ENCODE measurements at regions not wholly inside any gene's neighbourhood (a gene's known extent, or its start where the extent isn't known, plus 50 kb on each side); places are given as distances from the start of the nearest gene placed in this dataset.

DNA sequence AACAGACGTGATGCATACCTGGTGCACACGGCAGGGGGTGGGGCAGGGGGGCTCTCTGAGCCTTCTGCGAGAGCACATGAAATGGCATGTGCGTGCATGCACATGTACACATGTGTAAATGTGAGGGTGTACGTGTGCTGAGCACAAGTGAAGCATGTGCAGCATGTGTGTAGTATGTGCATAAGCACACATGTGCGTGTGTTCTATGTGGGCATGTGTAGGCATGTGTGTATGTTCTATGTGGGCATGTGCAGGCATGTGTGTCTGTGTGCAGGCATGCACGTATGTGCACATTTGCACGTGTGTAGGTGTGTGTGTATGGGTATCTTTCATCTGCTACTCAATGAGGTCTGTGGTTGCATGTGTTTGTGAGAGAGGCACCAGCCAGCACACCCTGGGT lies 371.2 kb downstream of the CTTN start:
- Histone ChIP-seq H3K4me3 (ENCODE audit: low read length in 3 of 3) (no peak overlapping the region), H3K36me3 (ENCODE audit: control insufficient read depth in 3 of 3, insufficient read depth in 3 of 3, low read length in 3 of 3) (no peaks in the 10 kb centered on the region), H3K9me3 (ENCODE audit: control insufficient read depth in 3 of 3, low read length in 3 of 3) (peaks cover 0 to 5% (median 2%) of the 10 kb centered on the region in 3 donors), H3K9ac (ENCODE audit: low read depth in 1 of 3, low read length in 3 of 3) (no peak overlapping the region), H3K4me1 (ENCODE audit: control insufficient read depth in 3 of 3, insufficient read depth in 3 of 3, low read length in 3 of 3) (peaks cover 0 to 6% (median 0%) of the 10 kb centered on the region in 3 donors), H3K27me3 (ENCODE audit: control insufficient read depth in 3 of 3, insufficient read depth in 3 of 3, low read length in 3 of 3) (peaks cover 0 to 9% (median 8%) of the 10 kb centered on the region in 3 donors), H3K27ac (ENCODE audit: low read depth, low read length) (no peak overlapping the region)

DNA sequence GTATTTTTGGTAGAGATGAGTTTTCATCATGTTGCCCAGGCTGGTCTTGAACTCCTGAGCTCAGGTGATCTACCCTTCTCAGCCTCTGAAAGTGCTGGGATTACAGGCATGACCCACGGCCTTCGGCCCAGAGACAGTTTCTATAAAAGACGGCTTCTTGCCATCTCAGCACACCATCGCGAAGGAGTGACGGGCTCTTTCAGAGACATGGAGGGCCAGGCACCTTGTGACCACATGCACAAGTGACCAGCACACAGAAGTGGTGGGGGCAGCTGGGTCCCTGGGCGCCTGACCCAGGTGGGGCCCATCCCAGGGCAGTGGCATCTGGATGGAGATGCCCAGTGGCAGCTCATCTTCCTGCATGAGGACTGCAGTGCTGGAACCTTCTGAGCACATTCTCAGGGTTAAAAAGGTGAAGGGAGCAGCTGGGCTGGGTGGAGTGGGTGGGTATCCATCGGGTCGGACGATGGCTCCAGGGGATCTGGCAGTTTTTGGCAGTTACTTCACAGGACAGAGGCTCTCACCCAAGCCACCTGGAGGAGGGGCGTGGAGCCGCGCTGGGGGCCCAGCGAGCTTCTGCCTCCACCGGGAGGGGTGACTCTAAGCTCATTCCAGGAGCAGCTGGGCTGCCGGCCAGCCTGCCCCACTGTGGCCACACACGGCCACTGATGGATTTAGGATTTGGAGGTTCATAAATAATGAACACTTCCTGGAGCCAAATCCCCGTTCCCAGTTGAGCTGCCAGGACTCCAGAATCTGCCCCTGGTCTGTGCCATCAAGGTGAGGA lies 373.0 kb downstream of the CTTN start:
- no peaks in the 10 kb centered on the region for H3K36me3 ChIP-seq (ENCODE audit: control insufficient read depth in 3 of 3, insufficient read depth in 3 of 3, low read length in 3 of 3)
- no peak overlapping the region for H3K4me3 ChIP-seq (ENCODE audit: low read length in 3 of 3)
- H3K9me3 ChIP-seq (ENCODE audit: control insufficient read depth in 3 of 3, low read length in 3 of 3), result peaks cover 0 to 5% (median 2%) of the 10 kb centered on the region in 3 donors
- peaks cover 0 to 8% (median 5%) of the 10 kb centered on the region in 3 donors for H3K27me3 ChIP-seq (ENCODE audit: control insufficient read depth in 3 of 3, insufficient read depth in 3 of 3, low read length in 3 of 3)
- H3K27ac ChIP-seq (ENCODE audit: low read depth, low read length), result no peak overlapping the region
- H3K9ac ChIP-seq (ENCODE audit: low read depth in 1 of 3, low read length in 3 of 3), result no peak overlapping the region
- H3K4me1 ChIP-seq (ENCODE audit: control insufficient read depth in 3 of 3, insufficient read depth in 3 of 3, low read length in 3 of 3), result no peaks in the 10 kb centered on the region

DNA sequence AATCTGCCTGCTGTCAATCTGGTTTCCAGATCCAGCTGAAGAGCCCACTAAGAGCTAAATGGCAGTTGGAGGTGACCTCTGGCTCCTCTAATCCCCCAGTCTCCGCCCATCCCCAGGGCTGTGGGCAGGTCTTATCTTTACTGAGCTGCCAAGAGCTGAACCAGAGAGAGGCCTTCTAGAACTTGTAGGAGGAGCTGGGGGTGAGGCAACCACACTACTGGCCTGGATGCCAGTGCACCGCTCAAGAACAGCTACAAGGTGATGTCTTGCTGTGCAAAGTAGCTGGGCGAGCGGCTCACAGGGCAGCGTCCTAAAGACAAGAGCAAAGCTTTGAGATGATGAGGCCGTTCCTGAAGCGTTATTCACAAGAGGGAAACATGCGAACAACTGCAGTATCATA lies 374.6 kb downstream of the CTTN start:
- H3K36me3 ChIP-seq (ENCODE audit: control insufficient read depth in 3 of 3, insufficient read depth in 3 of 3, low read length in 3 of 3), result no peaks in the 10 kb centered on the region
- no peak overlapping the region for H3K4me3 ChIP-seq (ENCODE audit: low read length in 3 of 3)
- no peak overlapping the region for H3K9ac ChIP-seq (ENCODE audit: low read depth in 1 of 3, low read length in 3 of 3)
- H3K9me3 ChIP-seq (ENCODE audit: control insufficient read depth in 3 of 3, low read length in 3 of 3), result peaks cover 0 to 5% (median 2%) of the 10 kb centered on the region in 3 donors
- H3K27ac ChIP-seq (ENCODE audit: low read depth, low read length), result no peak overlapping the region
- H3K4me1 ChIP-seq (ENCODE audit: control insufficient read depth in 3 of 3, insufficient read depth in 3 of 3, low read length in 3 of 3), result no peaks in the 10 kb centered on the region
- peaks cover 0 to 5% (median 5%) of the 10 kb centered on the region in 3 donors for H3K27me3 ChIP-seq (ENCODE audit: control insufficient read depth in 3 of 3, insufficient read depth in 3 of 3, low read length in 3 of 3)

DNA sequence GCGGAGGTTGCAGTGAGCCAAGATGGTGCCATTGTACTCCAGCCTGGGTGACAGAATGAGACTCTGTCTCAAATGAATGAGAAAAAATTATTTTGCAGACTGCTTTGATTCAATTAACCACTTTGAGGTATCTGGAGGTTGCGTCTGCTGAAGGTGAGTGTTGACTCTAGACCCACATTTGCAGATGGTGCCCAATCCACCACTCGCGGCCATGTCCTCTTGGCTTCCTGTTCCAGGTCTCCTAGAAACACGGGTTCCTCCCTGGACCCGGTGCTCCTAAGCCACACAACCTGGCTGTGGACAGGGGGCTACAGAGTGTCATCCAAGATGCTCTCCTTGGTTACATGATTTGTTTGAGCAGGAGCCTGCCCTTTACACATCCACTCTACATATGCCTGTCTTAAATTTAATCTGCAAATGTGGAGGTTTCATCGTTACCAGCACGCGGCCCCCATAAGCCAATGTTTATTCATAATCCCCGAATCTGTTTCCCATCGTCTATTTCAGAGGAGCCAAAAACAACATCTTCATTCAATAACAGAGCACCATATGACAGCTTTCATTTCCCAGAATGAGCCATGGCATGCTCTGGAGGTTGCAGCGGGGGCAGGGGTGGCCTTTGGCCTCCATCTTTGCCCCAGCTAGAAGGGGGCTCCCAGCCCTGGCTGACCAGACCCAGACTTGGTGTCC lies 377.2 kb downstream of the CTTN start:
- Histone ChIP-seq H3K4me1 (ENCODE audit: control insufficient read depth in 3 of 3, insufficient read depth in 3 of 3, low read length in 3 of 3) (no peaks in the 10 kb centered on the region), H3K9ac (ENCODE audit: low read depth in 1 of 3, low read length in 3 of 3) (no peak overlapping the region), H3K27me3 (ENCODE audit: control insufficient read depth in 3 of 3, insufficient read depth in 3 of 3, low read length in 3 of 3) (peaks cover 0 to 3% (median 2%) of the 10 kb centered on the region in 3 donors), H3K4me3 (ENCODE audit: low read length in 3 of 3) (no peak overlapping the region), H3K36me3 (ENCODE audit: control insufficient read depth in 3 of 3, insufficient read depth in 3 of 3, low read length in 3 of 3) (no peaks in the 10 kb centered on the region), H3K27ac (ENCODE audit: low read depth, low read length) (no peak overlapping the region), H3K9me3 (ENCODE audit: control insufficient read depth in 3 of 3, low read length in 3 of 3) (peaks cover 0 to 5% (median 2%) of the 10 kb centered on the region in 3 donors)

DNA sequence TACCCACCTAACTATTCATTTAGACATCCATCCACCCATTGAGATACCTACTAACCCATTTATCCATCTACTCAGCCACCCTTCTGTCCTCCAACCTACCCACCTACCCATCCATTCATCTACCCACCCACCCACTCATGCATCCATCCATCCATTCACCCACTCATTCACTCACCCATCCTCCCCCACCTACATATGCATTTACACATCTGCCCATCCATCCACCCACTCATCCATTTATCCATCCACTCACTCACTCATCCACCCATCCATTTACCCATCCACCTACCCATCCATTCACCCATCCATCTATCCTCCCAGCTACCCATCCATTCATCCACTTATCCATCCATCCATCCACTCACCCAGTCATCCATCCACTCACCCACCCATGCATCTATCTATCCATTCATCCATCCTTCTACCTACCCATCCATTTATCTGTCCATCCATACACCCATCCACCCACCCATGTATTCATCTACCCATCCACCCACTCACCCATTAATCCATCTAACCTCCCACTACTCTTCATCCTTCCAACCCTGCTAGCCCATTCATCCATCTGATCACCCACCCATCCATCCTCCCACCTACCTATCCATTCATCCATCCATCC lies 378.7 kb downstream of the CTTN start:
- Histone ChIP-seq H3K4me1 (ENCODE audit: control insufficient read depth in 3 of 3, insufficient read depth in 3 of 3, low read length in 3 of 3) (no peaks in the 10 kb centered on the region), H3K9me3 (ENCODE audit: control insufficient read depth in 3 of 3, low read length in 3 of 3) (peaks cover 0 to 5% (median 2%) of the 10 kb centered on the region in 3 donors), H3K27me3 (ENCODE audit: control insufficient read depth in 3 of 3, insufficient read depth in 3 of 3, low read length in 3 of 3) (no peaks in the 10 kb centered on the region), H3K27ac (ENCODE audit: low read depth, low read length) (no peak overlapping the region), H3K9ac (ENCODE audit: low read depth in 1 of 3, low read length in 3 of 3) (no peak overlapping the region), H3K4me3 (ENCODE audit: low read length in 3 of 3) (no peak overlapping the region), H3K36me3 (ENCODE audit: control insufficient read depth in 3 of 3, insufficient read depth in 3 of 3, low read length in 3 of 3) (no peaks in the 10 kb centered on the region)

DNA sequence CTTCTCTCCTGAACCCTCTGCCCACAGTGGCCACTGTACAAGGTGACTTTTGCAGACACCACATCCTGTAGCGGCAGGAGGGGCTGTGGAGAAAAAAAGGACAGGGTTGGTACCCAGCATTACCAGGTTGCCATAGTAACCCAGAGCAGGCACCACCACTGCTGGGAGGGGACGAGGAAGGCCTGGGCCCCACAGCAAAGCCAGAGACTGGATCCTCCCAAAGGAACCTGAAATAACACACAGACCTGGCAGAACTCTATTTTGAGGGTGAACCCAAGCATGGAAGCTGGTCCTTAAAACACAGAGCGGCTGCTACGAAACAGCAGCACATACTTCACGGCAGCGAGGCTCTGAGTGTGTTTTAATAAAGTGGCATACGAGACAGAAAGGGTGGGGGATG lies 380.6 kb downstream of the CTTN start:
- Histone ChIP-seq H3K27ac (ENCODE audit: low read depth, low read length) (no peak overlapping the region), H3K27me3 (ENCODE audit: control insufficient read depth in 3 of 3, insufficient read depth in 3 of 3, low read length in 3 of 3) (no peaks in the 10 kb centered on the region), H3K9me3 (ENCODE audit: control insufficient read depth in 3 of 3, low read length in 3 of 3) (peaks cover 0 to 2% (median 0%) of the 10 kb centered on the region in 3 donors), H3K4me3 (ENCODE audit: low read length in 3 of 3) (no peak overlapping the region), H3K4me1 (ENCODE audit: control insufficient read depth in 3 of 3, insufficient read depth in 3 of 3, low read length in 3 of 3) (peaks cover 0 to 9% (median 5%) of the 10 kb centered on the region in 3 donors), H3K36me3 (ENCODE audit: control insufficient read depth in 3 of 3, insufficient read depth in 3 of 3, low read length in 3 of 3) (no peaks in the 10 kb centered on the region), H3K9ac (ENCODE audit: low read depth in 1 of 3, low read length in 3 of 3) (no peak overlapping the region)

DNA sequence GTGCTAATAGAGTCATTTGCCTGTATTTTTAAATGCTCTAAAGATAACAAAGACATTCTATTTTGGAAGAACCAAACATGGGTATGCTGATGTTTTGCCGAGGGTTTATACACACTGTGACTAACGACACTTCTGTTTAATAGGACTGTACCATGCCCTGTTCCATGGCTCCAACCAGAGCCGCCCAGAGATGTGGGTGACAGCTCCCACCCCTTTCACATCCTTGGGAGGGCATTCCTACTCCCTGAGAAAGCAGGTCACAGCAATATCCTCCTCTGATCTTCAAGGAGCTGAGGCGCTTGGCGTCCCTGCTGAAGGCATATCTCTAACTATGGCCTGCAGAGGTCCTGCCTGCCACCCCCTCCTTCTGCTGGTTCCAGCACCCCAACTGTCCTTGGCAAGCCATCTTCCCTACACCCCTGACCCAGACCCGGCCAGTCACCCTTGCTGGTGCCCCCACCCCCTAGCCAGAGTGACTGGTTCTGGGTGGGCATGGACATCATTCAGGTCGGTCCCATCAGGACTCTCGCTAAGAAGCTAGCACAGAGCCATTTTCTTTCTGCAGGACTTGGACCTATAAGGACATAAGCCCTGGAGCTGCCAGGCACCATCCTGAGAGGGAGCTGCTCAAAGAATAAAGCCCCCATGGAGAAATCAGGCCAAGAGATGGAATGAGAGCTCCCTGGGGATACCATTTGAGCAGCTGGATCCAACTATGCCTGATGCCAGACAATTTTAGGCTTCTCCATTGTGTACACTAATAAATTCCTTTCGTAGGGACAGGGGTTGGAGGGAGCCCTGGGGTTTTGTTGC lies 381.3 kb downstream of the CTTN start:
- H3K27ac ChIP-seq (ENCODE audit: low read depth, low read length), result no peak overlapping the region
- H3K27me3 ChIP-seq (ENCODE audit: control insufficient read depth in 3 of 3, insufficient read depth in 3 of 3, low read length in 3 of 3), result no peaks in the 10 kb centered on the region
- peaks cover 0 to 9% (median 5%) of the 10 kb centered on the region in 3 donors for H3K4me1 ChIP-seq (ENCODE audit: control insufficient read depth in 3 of 3, insufficient read depth in 3 of 3, low read length in 3 of 3)
- no peaks in the 10 kb centered on the region for H3K36me3 ChIP-seq (ENCODE audit: control insufficient read depth in 3 of 3, insufficient read depth in 3 of 3, low read length in 3 of 3)
- no peak overlapping the region for H3K4me3 ChIP-seq (ENCODE audit: low read length in 3 of 3)
- no peak overlapping the region for H3K9ac ChIP-seq (ENCODE audit: low read depth in 1 of 3, low read length in 3 of 3)
- no peaks in the 10 kb centered on the region for H3K9me3 ChIP-seq (ENCODE audit: control insufficient read depth in 3 of 3, low read length in 3 of 3)

DNA sequence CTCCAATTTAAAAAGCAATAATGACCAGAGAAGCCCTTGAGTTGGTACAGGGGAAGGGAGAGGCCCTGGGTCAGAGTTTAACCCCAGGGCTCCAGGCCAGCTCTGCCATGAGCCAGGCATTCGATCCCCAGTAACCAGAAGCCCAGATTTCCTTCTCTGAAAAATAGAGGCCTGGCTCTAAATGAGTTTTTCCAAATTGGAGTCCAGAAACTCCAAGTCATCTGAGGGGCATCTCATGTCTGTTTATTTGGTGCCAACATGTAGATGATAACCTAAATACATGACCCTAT lies 381.9 kb downstream of the CTTN start:
- Histone ChIP-seq H3K27ac (ENCODE audit: low read depth, low read length) (no peak overlapping the region), H3K9ac (ENCODE audit: low read depth in 1 of 3, low read length in 3 of 3) (no peak overlapping the region), H3K4me3 (ENCODE audit: low read length in 3 of 3) (no peak overlapping the region), H3K27me3 (ENCODE audit: control insufficient read depth in 3 of 3, insufficient read depth in 3 of 3, low read length in 3 of 3) (no peaks in the 10 kb centered on the region), H3K36me3 (ENCODE audit: control insufficient read depth in 3 of 3, insufficient read depth in 3 of 3, low read length in 3 of 3) (no peaks in the 10 kb centered on the region), H3K4me1 (ENCODE audit: control insufficient read depth in 3 of 3, insufficient read depth in 3 of 3, low read length in 3 of 3) (peaks cover 0 to 9% (median 5%) of the 10 kb centered on the region in 3 donors), H3K9me3 (ENCODE audit: control insufficient read depth in 3 of 3, low read length in 3 of 3) (no peaks in the 10 kb centered on the region)

DNA sequence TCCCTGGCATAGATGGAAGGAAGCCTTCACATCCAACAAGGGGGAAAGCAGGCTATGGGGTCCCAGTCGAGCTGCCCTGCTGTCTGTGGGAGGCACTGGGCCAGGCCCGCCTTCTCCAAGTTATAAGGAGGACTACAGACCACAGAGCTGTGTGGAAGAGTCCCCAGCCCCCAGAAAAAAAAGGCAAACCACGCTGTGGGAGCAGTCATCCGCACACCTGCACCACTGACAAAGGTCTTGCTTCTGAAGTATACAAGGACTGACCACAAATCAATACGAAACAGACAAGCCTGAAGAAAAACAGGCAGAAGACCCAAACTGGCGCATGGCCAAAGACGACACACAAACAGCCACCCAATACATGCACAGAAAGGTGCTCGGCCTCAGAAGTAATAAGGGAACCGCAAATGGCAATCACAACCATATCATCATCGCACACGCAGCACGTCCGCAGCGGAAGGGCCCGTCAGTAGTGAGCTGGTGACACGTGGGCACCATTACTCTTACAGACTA lies 384.1 kb downstream of the CTTN start:
- H3K36me3 ChIP-seq (ENCODE audit: control insufficient read depth in 3 of 3, insufficient read depth in 3 of 3, low read length in 3 of 3), result no peaks in the 10 kb centered on the region
- no peak overlapping the region for H3K4me3 ChIP-seq (ENCODE audit: low read length in 3 of 3)
- peaks cover 0 to 2% (median 0%) of the 10 kb centered on the region in 3 donors for H3K9me3 ChIP-seq (ENCODE audit: control insufficient read depth in 3 of 3, low read length in 3 of 3)
- no peak overlapping the region for H3K9ac ChIP-seq (ENCODE audit: low read depth in 1 of 3, low read length in 3 of 3)
- H3K27ac ChIP-seq (ENCODE audit: low read depth, low read length), result no peak overlapping the region
- peaks cover 0 to 9% (median 5%) of the 10 kb centered on the region in 3 donors for H3K4me1 ChIP-seq (ENCODE audit: control insufficient read depth in 3 of 3, insufficient read depth in 3 of 3, low read length in 3 of 3)
- H3K27me3 ChIP-seq (ENCODE audit: control insufficient read depth in 3 of 3, insufficient read depth in 3 of 3, low read length in 3 of 3), result peaks cover 0 to 6% (median 0%) of the 10 kb centered on the region in 3 donors
